K562 (cell line): ENCODE measurements at regions not wholly inside any gene's neighbourhood (a gene's known extent, or its start where the extent isn't known, plus 50 kb on each side); places are given as distances from the start of the nearest gene placed in this dataset.

Source experiments
- ATAC-seq: fragments of 200-7000 bp; cut with Tn5 transposase; 3 replicates; pipeline ENCODE4 v1.9.1; 2020; ENCODE audit warnings: moderate library complexity
- BruUV-seq: library from RNA; stranded (reverse); fragments of 400-500 nt; replicated peaks from 2 replicates; lab custom pipeline; 2021; lab: Mats Ljungman, UMichigan
- CTCF ChIA-PET: fragments of 300-600 bp; formaldehyde crosslinking; extraction: SDS; loops from one replicate; lab custom pipeline; 2021; ENCODE audit warnings: low intra/inter-chr PET ratio; lab: Yijun Ruan, JAX
- POLR2A ChIA-PET: fragments of 300-600, 350-650 bp; sonication (Branson Sonifier 250); formaldehyde crosslinking; extraction: SDS; loops from one replicate; lab custom pipeline; 2021; ENCODE audit warnings: antibody characterized with exemption, inconsistent platforms; lab: Yijun Ruan, JAX
- DNase-seq, 4 experiments: peaks; one replicate each; pipeline versions ENCODE4 v3.0.0 to v3.0.0-alpha.2; 2011 to 2018; ENCODE audit warnings: low spot score in 3 of 4, mixed read lengths in 3 of 4; ENCODE audit errors: extremely low read depth in 1 of 4
- FAIRE-seq: peaks from 2 replicates; lab custom pipeline; 2011; peaks lifted over from hg19 to GRCh38; lab: Jason Lieb, UNC
- H2AFZ ChIP-seq: 2 replicates; pipeline ENCODE4 v1.6.0; 2011; ENCODE audit warnings: low read depth, low read length, control low read depth, inconsistent platforms
- H3K27ac ChIP-seq: fragments of 200-600 bp; 3 replicates; pipeline ENCODE4 v1.8.0; 2011; ENCODE audit warnings: low read depth, mild to moderate bottlenecking, control low read depth, inconsistent platforms, low read length, moderate library complexity, mixed read lengths; ENCODE audit errors: extremely low read depth
- H3K27me3 ChIP-seq, 2 experiments: fragments of 300-600 bp in 1 of 2; 2 replicates in 1 of 2; 3 replicates in 1 of 2; pipeline versions ENCODE4 v1.6.0 to v1.8.0; 2011; ENCODE audit warnings: inconsistent platforms in 2 of 2, low read length in 2 of 2, mild to moderate bottlenecking in 1 of 2, mixed read lengths in 1 of 2, moderate library complexity in 1 of 2; ENCODE audit not compliant: control insufficient read depth in 2 of 2, insufficient read depth in 2 of 2
- H3K36me3 ChIP-seq: fragments of 300-600 bp; 3 replicates; pipeline ENCODE4 v1.8.0; 2011; ENCODE audit warnings: mild to moderate bottlenecking, low read length, inconsistent platforms; ENCODE audit not compliant: control insufficient read depth, insufficient read depth
- H3K4me1 ChIP-seq, 2 experiments: fragments of 200-600 bp in 1 of 2; replicated peaks in 1 of 2; 2 replicates in 1 of 2; 3 replicates in 1 of 2; pipeline versions ENCODE4 v1.5.1 to v1.8.0; 2011; ENCODE audit warnings: inconsistent platforms in 2 of 2, low read length in 2 of 2, mild to moderate bottlenecking in 1 of 2, mixed read lengths in 1 of 2, moderate library complexity in 1 of 2; ENCODE audit not compliant: control insufficient read depth in 2 of 2, insufficient read depth in 2 of 2
- H3K4me2 ChIP-seq: 2 replicates; pipeline ENCODE4 v1.6.1; 2011; ENCODE audit warnings: low read length, control low read depth, inconsistent platforms, mixed read lengths; ENCODE audit not compliant: insufficient read depth
- H3K4me3 ChIP-seq: fragments of 200-600 bp; sonication (generic), shearing (Covaris generic); 2 replicates; pipeline ENCODE4 v1.5.1; 2016; ENCODE audit warnings: control low read depth, inconsistent platforms
- H3K79me2 ChIP-seq: fragments of 200-600 bp; 3 replicates; pipeline ENCODE4 v1.8.0; 2011; ENCODE audit warnings: low read length, inconsistent platforms; ENCODE audit not compliant: control insufficient read depth, insufficient read depth
- H3K9ac ChIP-seq, 2 experiments: 2 replicates each; pipeline versions ENCODE4 v1.6.0 to v1.6.1; 2011; ENCODE audit warnings: low read depth in 2 of 2, low read length in 2 of 2, control low read depth in 1 of 2, inconsistent platforms in 1 of 2, mild to moderate bottlenecking in 1 of 2, mixed read lengths in 1 of 2; ENCODE audit not compliant: insufficient read depth in 1 of 2
- H3K9me1 ChIP-seq: one replicate; pipeline ENCODE4 v1.6.0; 2011; ENCODE audit warnings: inconsistent platforms, mild to moderate bottlenecking, low read length, moderate library complexity; ENCODE audit not compliant: control insufficient read depth, insufficient read depth
- H3K9me3 ChIP-seq: replicated peaks from 2 replicates; pipeline ENCODE4 v1.5.1; 2011; ENCODE audit warnings: low read depth, low read length, inconsistent platforms; ENCODE audit not compliant: control insufficient read depth, insufficient read depth
- H4K20me1 ChIP-seq: replicated peaks from 2 replicates; pipeline ENCODE4 v1.6.1; 2011; ENCODE audit warnings: low read length, inconsistent platforms, mixed read lengths; ENCODE audit not compliant: control insufficient read depth, insufficient read depth
- BRCA1 ChIP-seq, 2 experiments: fragments of 450-650 bp in 1 of 2; sonication (generic) in 1 of 2; formaldehyde crosslinking in 1 of 2; IDR thresholded peaks; 2 replicates each; pipeline versions ENCODE4 v1.5.0 to v1.6.1; 2017 to 2020; ENCODE audit warnings: mild to moderate bottlenecking in 1 of 2, missing genetic modification reagents in 1 of 2
- E4F1 ChIP-seq: fragments of 250-450 bp; sonication (Bioruptor Pico); IDR thresholded peaks from 2 replicates; pipeline ENCODE4 v1.5.0; 2021; ENCODE audit warnings: mild to moderate bottlenecking, borderline replicate concordance
- ZNF707 ChIP-seq: fragments of 250-450 bp; sonication (Bioruptor Pico); conservative IDR thresholded peaks from 2 replicates; pipeline ENCODE4 v1.8.0; 2022; ENCODE audit warnings: inconsistent platforms, mild to moderate bottlenecking, moderate library complexity
- WGBS: fragments of 100-300 bp; shearing (Covaris generic); methylation state at CpG from one replicate; pipeline ENCODE4 v1.1.6; 2016; ENCODE audit warnings: low coverage, mixed read lengths; ENCODE audit not compliant: insufficient coverage; ENCODE audit errors: missing lambda C conversion rate; 5-methylcytosine and 5-hydroxymethylcytosine counted together
- in situ Hi-C: fragments of 300-500 bp; cut with MboI; formaldehyde crosslinking; loops from 4 replicates; pipeline ENCODE4 v1.15.0; 2018; ENCODE audit warnings: inconsistent platforms, mixed read lengths
- intact Hi-C: fragments of 100-400 bp; cut with micrococcal nuclease; formaldehyde crosslinking; loops from 2 replicates; pipeline ENCODE4 v1.14.2; 2022

- H3K4me2 ChIP-seq, result no peak overlapping the region
- ATAC-seq, result no peak
- BruUV-seq, result no TSS peak
Observed at GRCh38 chr10:118920206-118920605, 109.3 kb upstream of the NANOS1 start.

More at GRCh38 chr10:118920206-118920605, 109.3 kb upstream of the NANOS1 start:
- no peaks in the 10 kb centered on the region for H4K20me1 ChIP-seq
- CTCF ChIA-PET, result no interaction called here
- under 1% methylated on average over 9 of the region's 9 CpGs for WGBS
- peaks cover 2 to 26% of the 10 kb centered on the region in 2 experiments; a peak in 4 of 5 replicates for H3K27me3 ChIP-seq
- H3K9ac ChIP-seq, result no peak overlapping the region
- TF ChIP-seq BRCA1 (IDR thresholded peaks at IDR 0.05) (no peak), BRCA1 (CRISPR knock-in tag; IDR thresholded peaks at IDR 0.05) (no peak), E4F1 (CRISPR knock-in tag) (no peak), ZNF707 (CRISPR knock-in tag) (no peak)
- H3K9me1 ChIP-seq, result no peaks in the 10 kb centered on the region
- H3K36me3 ChIP-seq, result no peaks in the 10 kb centered on the region
- no peak overlapping the region for H3K27ac ChIP-seq
- H3K79me2 ChIP-seq, result no peaks in the 10 kb centered on the region
- no peaks in the 10 kb centered on the region for H3K9me3 ChIP-seq
- H2AFZ ChIP-seq, result no peak overlapping the region
- intact Hi-C loops, result no loop called here
- in situ Hi-C loops, result no loop called here
- POLR2A ChIA-PET, result no interaction called here
- FAIRE-seq, result no peak
- no peak overlapping the region for H3K4me3 ChIP-seq
- no peak for DNase-seq
- no peaks in the 10 kb centered on the region for H3K4me1 ChIP-seq
